ENCODE measurements at regions not wholly inside any gene's neighbourhood (a gene's known extent, or its start where the extent isn't known, plus 50 kb on each side); places are given as distances from the start of the nearest gene placed in this dataset.

DNA sequence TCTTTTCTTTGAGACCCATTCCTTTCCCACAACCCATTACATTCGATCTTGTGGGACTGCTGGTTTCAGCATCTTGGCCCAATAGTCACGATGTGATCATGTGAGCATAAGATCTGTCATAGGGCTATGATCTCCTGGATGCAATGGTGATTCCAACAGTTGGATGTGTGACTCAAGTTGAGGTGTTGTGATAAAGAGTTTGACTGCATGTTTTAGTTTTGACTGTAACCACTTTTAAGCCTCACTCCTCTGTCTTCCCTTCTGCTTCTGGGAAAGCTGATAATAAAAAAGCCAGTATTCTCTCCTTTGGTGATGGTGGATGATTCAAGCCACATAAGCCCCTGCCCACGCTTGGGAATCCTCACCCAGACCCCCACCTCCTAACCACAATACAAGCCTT is 117.0 kb upstream of the ASCC3 start:
- no peak for TF ChIP-seq SPI1 (IDR thresholded peaks at IDR 0.05; ENCODE audit: low read depth, low read length)
- TF ChIP-seq POLR2A (IDR thresholded peaks at IDR 0.05; ENCODE audit: low read depth, low read length) = no peak
- TF ChIP-seq TAF1 (IDR thresholded peaks at IDR 0.05; ENCODE audit: low read depth, low read length) = no peak
